Pancreas (tissue), 10 donors: ENCODE measurements at regions not wholly inside any gene's neighbourhood (a gene's known extent, or its start where the extent isn't known, plus 50 kb on each side); places are given as distances from the start of the nearest gene placed in this dataset.

Experiments
- ATAC-seq, 4 donors: fragments of 200-7000 bp; cut with Tn5 transposase; one replicate each; pipeline versions ENCODE4 v1.8.0 to v1.9.1; 2020; ENCODE audit warnings: mild to moderate bottlenecking in 4 of 4, moderate library complexity in 4 of 4
- DNase-seq, 6 donors: peaks; one replicate each; pipeline ENCODE4 v3.0.0-alpha.2; 2020
- FAIRE-seq: peaks from 2 replicates; lab custom pipeline; 2012; peaks lifted over from hg19 to GRCh38; lab: Jason Lieb, UNC
- H3K27ac ChIP-seq, 4 donors: fragments of 200-600 bp; sonication (generic); 1 replicate in 3 of 4; 2 replicates in 1 of 4; pipeline versions ENCODE4 v1.5.0 to v1.8.0; 2020
- H3K27me3 ChIP-seq, 4 donors: fragments of 200-600 bp; one replicate each; pipeline ENCODE4 v1.8.0; 2021
- H3K36me3 ChIP-seq, 3 donors: fragments of 200-600 bp; sonication (generic) in 1 of 3; one replicate each; pipeline versions ENCODE4 v1.5.0 to v1.8.0; 2020 to 2021
- H3K4me1 ChIP-seq, 3 donors: fragments of 200-600 bp; one replicate each; pipeline ENCODE4 v1.8.0; 2021
- H3K4me3 ChIP-seq, 4 donors: fragments of 200-600 bp; sonication (generic) in 2 of 4; one replicate each; pipeline versions ENCODE4 v1.5.0 to v1.8.0; 2020 to 2021
- H3K9me3 ChIP-seq, 4 donors: fragments of 200-600 bp; one replicate each; pipeline ENCODE4 v1.8.0; 2021
- CTCF ChIP-seq, 4 donors: fragments of 200-600 bp; sonication (generic) in 3 of 4; IDR thresholded peaks; one replicate each; pipeline versions ENCODE4 v1.5.0 to v1.8.0; 2021; ENCODE audit warnings: antibody characterized with exemption in 4 of 4
- WGBS, 2 donors: extraction: QIAGEN DNeasy Blood & Tissue Kit; methylation state at CpG; one replicate each; pipeline ENCODE4 v1.1.7; 2013; 5-methylcytosine and 5-hydroxymethylcytosine counted together
- intact Hi-C, 3 donors: fragments of 100-400 bp; cut with DNase I; formaldehyde crosslinking; loops; one replicate each; pipeline versions ENCODE4 v1.11.1 to v1.14.2; 2022
- donor health status: healthy with polysubstance abuse.
- donor health status: DM: no; HTN: no; CAD: no; lungs with moderate emphysema.
- donor health status: DM: no; HTN: no; CAD: no.
- donor health status: control.
- donor health status: control.
- donor health status: Bipolar disorder and iron deficiency.
- donor health status: DM: yes; HTN: yes; CAD: no.
- donor health status: DM: no; HTN: no; CAD: no.
- donor health status: DM: no; HTN: no; CAD: no.
- donor health status: DM: yes; HTN: yes; CAD: no.

- ATAC-seq (no peak), DNase-seq (no peak), FAIRE-seq (no peak)
- H3K9me3 ChIP-seq: no peaks in the 10 kb centered on the region
- no peaks in the 10 kb centered on the region for H3K36me3 ChIP-seq
- intact Hi-C loops: no loop called here
- H3K4me1 ChIP-seq: no peaks in the 10 kb centered on the region
- no peak for TF ChIP-seq CTCF (IDR thresholded peaks at IDR 0.05)
- 88 to 91% methylated on average over 4 of the region's 4 CpGs for WGBS, 2 donors
- H3K27ac ChIP-seq: no peak overlapping the region
- H3K4me3 ChIP-seq: no peak overlapping the region
- H3K27me3 ChIP-seq: no peaks in the 10 kb centered on the region
Measured at GRCh38 chr1:14538335-14538734, 60.1 kb upstream of the KAZN start.

- Histone ChIP-seq H3K36me3 (no peaks in the 10 kb centered on the region), H3K4me1 (no peaks in the 10 kb centered on the region), H3K27ac (no peak overlapping the region), H3K9me3 (no peaks in the 10 kb centered on the region), H3K27me3 (no peaks in the 10 kb centered on the region), H3K4me3 (no peak overlapping the region)
- 70 to 90% methylated on average over 3 of the region's 3 CpGs for WGBS, 2 donors
- no peak for DNase-seq
- intact Hi-C loops: no loop called here
- no peak for ATAC-seq
- FAIRE-seq: no peak
- TF ChIP-seq CTCF (IDR thresholded peaks at IDR 0.05): no peak
Measured at GRCh38 chr1:14539309-14539708, 59.2 kb upstream of the KAZN start.

- WGBS, 2 donors: 68 to 72% methylated on average over 9 of the region's 9 CpGs
- no peak for TF ChIP-seq CTCF (IDR thresholded peaks at IDR 0.05)
- FAIRE-seq (no peak), ATAC-seq (no peak), DNase-seq (no peak)
- Histone ChIP-seq H3K9me3 (no peaks in the 10 kb centered on the region), H3K27me3 (no peaks in the 10 kb centered on the region), H3K4me3 (no peak overlapping the region), H3K4me1 (no peaks in the 10 kb centered on the region), H3K36me3 (no peaks in the 10 kb centered on the region), H3K27ac (no peak overlapping the region)
- intact Hi-C loops: no loop called here
Measured at GRCh38 chr1:14539953-14540563, 58.4 kb upstream of the KAZN start.

GRCh38 chr1:14541348-14541747 is 57.1 kb upstream of the KAZN start:
- FAIRE-seq: no peak
- Histone ChIP-seq H3K9me3 (no peaks in the 10 kb centered on the region), H3K36me3 (no peaks in the 10 kb centered on the region), H3K27ac (no peak overlapping the region), H3K4me1 (no peaks in the 10 kb centered on the region), H3K4me3 (no peak overlapping the region), H3K27me3 (no peaks in the 10 kb centered on the region)
- 25 to 28% methylated on average over 5 of the region's 5 CpGs for WGBS, 2 donors
- no peak for TF ChIP-seq CTCF (IDR thresholded peaks at IDR 0.05)
- no peak for DNase-seq
- intact Hi-C loops: no loop called here
- no peak for ATAC-seq

GRCh38 chr1:14543191-14543840 is 55.2 kb upstream of the KAZN start:
- FAIRE-seq (no peak), ATAC-seq (no peak), DNase-seq (no peak)
- TF ChIP-seq CTCF (IDR thresholded peaks at IDR 0.05): no peak
- Histone ChIP-seq H3K27ac (no peak overlapping the region), H3K4me1 (no peaks in the 10 kb centered on the region), H3K36me3 (no peaks in the 10 kb centered on the region), H3K9me3 (no peaks in the 10 kb centered on the region), H3K4me3 (no peak overlapping the region), H3K27me3 (no peaks in the 10 kb centered on the region)
- intact Hi-C loops: no loop called here
- 74 to 75% methylated on average over 7 of the region's 7 CpGs for WGBS, 2 donors
